PFSK-1 (cell line): ENCODE measurements at regions not wholly inside any gene's neighbourhood (a gene's known extent, or its start where the extent isn't known, plus 50 kb on each side); places are given as distances from the start of the nearest gene placed in this dataset.

Experiments
- FOXP2 ChIP-seq: optimal IDR thresholded peaks from 2 replicates; pipeline ENCODE3; 2011; ENCODE audit warnings: borderline replicate concordance, control low read depth, inconsistent platforms; ENCODE audit not compliant: insufficient read depth; ENCODE audit errors: extremely low read length, extremely low read depth
- POLR2AphosphoS5 ChIP-seq: IDR thresholded peaks from 2 replicates; pipeline ENCODE4 v1.6.1; 2012; ENCODE audit warnings: low read depth, mild to moderate bottlenecking, control low read depth, low read length, moderate library complexity
- REST ChIP-seq, 2 experiments: IDR thresholded peaks; 2 replicates each; pipeline versions ENCODE4 v1.6.1 to v1.8.0; 2011 to 2012; ENCODE audit warnings: low read depth in 2 of 2, low read length in 2 of 2, control low read depth in 1 of 2, inconsistent platforms in 1 of 2, mild to moderate bottlenecking in 1 of 2, moderate library complexity in 1 of 2; ENCODE audit not compliant: insufficient read depth in 1 of 2
- SIN3A ChIP-seq: IDR thresholded peaks from 2 replicates; pipeline ENCODE4 v1.6.1; 2012; ENCODE audit warnings: mild to moderate bottlenecking, low read length, moderate library complexity, borderline replicate concordance; ENCODE audit not compliant: insufficient read depth
- TAF1 ChIP-seq: IDR thresholded peaks from 2 replicates; pipeline ENCODE4 v1.6.1; 2012; ENCODE audit warnings: low read length, control low read depth, borderline replicate concordance; ENCODE audit not compliant: insufficient read depth

- no peak for TF ChIP-seq FOXP2
- TF ChIP-seq TAF1: no peak
- TF ChIP-seq SIN3A: no peak
- no peak for TF ChIP-seq REST (IDR thresholded peaks at IDR 0.05; ENCODE audit: insufficient read depth in 1 of 2, low read depth in 2 of 2, low read length in 2 of 2)
- TF ChIP-seq POLR2AphosphoS5: no peak
Observed at GRCh38 chr6:168960551-168961263, 292.9 kb downstream of the THBS2 start.

GRCh38 chr6:168959696-168960095, 293.9 kb downstream of the THBS2 start:
- TF ChIP-seq REST (IDR thresholded peaks at IDR 0.05; ENCODE audit: insufficient read depth in 1 of 2, low read depth in 2 of 2, low read length in 2 of 2) (no peak), POLR2AphosphoS5 (no peak), SIN3A (no peak), TAF1 (no peak), FOXP2 (no peak)

- TF ChIP-seq SIN3A (no peak), FOXP2 (no peak), TAF1 (no peak), POLR2AphosphoS5 (no peak), REST (IDR thresholded peaks at IDR 0.05; ENCODE audit: insufficient read depth in 1 of 2, low read depth in 2 of 2, low read length in 2 of 2) (no peak)
Observed at GRCh38 chr6:168956884-168957730, 296.5 kb downstream of the THBS2 start.

GRCh38 chr6:168956141-168956838, 297.4 kb downstream of the THBS2 start:
- TF ChIP-seq TAF1 (no peak), REST (IDR thresholded peaks at IDR 0.05; ENCODE audit: insufficient read depth in 1 of 2, low read depth in 2 of 2, low read length in 2 of 2) (no peak), POLR2AphosphoS5 (no peak), SIN3A (no peak), FOXP2 (no peak)
